Lower leg skin (tissue), 4 donors: ENCODE measurements at regions not wholly inside any gene's neighbourhood (a gene's known extent, or its start where the extent isn't known, plus 50 kb on each side); places are given as distances from the start of the nearest gene placed in this dataset.

ENCODE experiments used
- DNase-seq, 2 donors: peaks; one replicate each; pipeline ENCODE4 v3.0.0-alpha.2; 2019; ENCODE audit warnings: low spot score in 2 of 2
- H3K4me3 ChIP-seq: fragments of 200-600 bp; sonication (generic); 2 replicates; pipeline ENCODE4 v1.5.1; 2017; ENCODE audit warnings: mild to moderate bottlenecking, low read depth; ENCODE audit not compliant: poor library complexity, severe bottlenecking
- POLR2A ChIP-seq, 2 donors: fragments of 450-650 bp; IDR thresholded peaks; one replicate each; pipeline ENCODE4 v1.6.1; 2016 to 2017; ENCODE audit warnings: antibody characterized with exemption in 2 of 2, mild to moderate bottlenecking in 1 of 2, moderate library complexity in 1 of 2
- WGBS, 2 donors: methylation state at CpG; one replicate each; pipeline ENCODE4 v1.1.5; 2018; 5-methylcytosine and 5-hydroxymethylcytosine counted together
- intact Hi-C: fragments of 100-400 bp; cut with DNase I; formaldehyde crosslinking; loops from one replicate; pipeline ENCODE4 v1.15.0; 2023; ENCODE audit warnings: low total_unique reads
- TF ChIP-seq, protein P1 (sequence below), 3 donors: fragments of 450-650 bp; IDR thresholded peaks; one replicate each; pipeline ENCODE4 v1.5.1; 2016; ENCODE audit warnings: antibody characterized with exemption in 3 of 3, mild to moderate bottlenecking in 3 of 3, moderate library complexity in 2 of 3

GRCh38 chr2:38125842-38126241 is 49.9 kb upstream of the CYP1B1 start:
- intact Hi-C loops = no loop called here
- TF ChIP-seq, protein P1, sequence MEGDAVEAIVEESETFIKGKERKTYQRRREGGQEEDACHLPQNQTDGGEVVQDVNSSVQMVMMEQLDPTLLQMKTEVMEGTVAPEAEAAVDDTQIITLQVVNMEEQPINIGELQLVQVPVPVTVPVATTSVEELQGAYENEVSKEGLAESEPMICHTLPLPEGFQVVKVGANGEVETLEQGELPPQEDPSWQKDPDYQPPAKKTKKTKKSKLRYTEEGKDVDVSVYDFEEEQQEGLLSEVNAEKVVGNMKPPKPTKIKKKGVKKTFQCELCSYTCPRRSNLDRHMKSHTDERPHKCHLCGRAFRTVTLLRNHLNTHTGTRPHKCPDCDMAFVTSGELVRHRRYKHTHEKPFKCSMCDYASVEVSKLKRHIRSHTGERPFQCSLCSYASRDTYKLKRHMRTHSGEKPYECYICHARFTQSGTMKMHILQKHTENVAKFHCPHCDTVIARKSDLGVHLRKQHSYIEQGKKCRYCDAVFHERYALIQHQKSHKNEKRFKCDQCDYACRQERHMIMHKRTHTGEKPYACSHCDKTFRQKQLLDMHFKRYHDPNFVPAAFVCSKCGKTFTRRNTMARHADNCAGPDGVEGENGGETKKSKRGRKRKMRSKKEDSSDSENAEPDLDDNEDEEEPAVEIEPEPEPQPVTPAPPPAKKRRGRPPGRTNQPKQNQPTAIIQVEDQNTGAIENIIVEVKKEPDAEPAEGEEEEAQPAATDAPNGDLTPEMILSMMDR (IDR thresholded peaks at IDR 0.05) = no peak
- no peak for TF ChIP-seq POLR2A (IDR thresholded peaks at IDR 0.05)
- H3K4me3 ChIP-seq = no peak overlapping the region
- DNase-seq = no peak
- WGBS, 2 donors = 37 to 51% methylated on average over 3 of the region's 3 CpGs
